Gastroesophageal sphincter (tissue), 4 donors: ENCODE measurements at regions not wholly inside any gene's neighbourhood (a gene's known extent, or its start where the extent isn't known, plus 50 kb on each side); places are given as distances from the start of the nearest gene placed in this dataset.

Experiments used
- ATAC-seq: fragments of 150-250 bp; one replicate; pipeline ENCODE4 v1.9.1; 2016; ENCODE audit warnings: mild to moderate bottlenecking, moderate library complexity
- H3K27ac ChIP-seq, 4 donors: fragments of 200-600 bp; sonication (generic) in 3 of 4; 1 replicate in 3 of 4; 2 replicates in 1 of 4; pipeline ENCODE4 v1.5.1; 2016 to 2019
- H3K27me3 ChIP-seq: fragments of 200-600 bp; sonication (generic); one replicate; pipeline ENCODE4 v1.5.1; 2019
- H3K36me3 ChIP-seq, 2 donors: fragments of 200-600 bp; sonication (generic); one replicate each; pipeline ENCODE4 v1.5.1; 2019; ENCODE audit warnings: control low read depth in 1 of 2
- H3K4me1 ChIP-seq, 3 donors: fragments of 200-600 bp; sonication (generic); 1 replicate in 2 of 3; 2 replicates in 1 of 3; pipeline ENCODE4 v1.5.1; 2016 to 2019; ENCODE audit warnings: control low read depth in 2 of 3
- H3K4me3 ChIP-seq, 2 donors: fragments of 200-600 bp; sonication (generic); one replicate each; pipeline ENCODE4 v1.5.1; 2019; ENCODE audit warnings: mild to moderate bottlenecking in 1 of 2, moderate library complexity in 1 of 2
- H3K9me3 ChIP-seq, 3 donors: fragments of 200-600 bp; sonication (generic); one replicate each; pipeline ENCODE4 v1.5.1; 2017 to 2019; ENCODE audit warnings: control low read depth in 2 of 3
- CTCF ChIP-seq, 4 experiments: fragments of 200-600 bp in 2 of 4; fragments of 450-650 bp in 2 of 4; sonication (generic) in 1 of 4; IDR thresholded peaks; one replicate each; pipeline ENCODE4 v1.5.1; 2017 to 2019; ENCODE audit warnings: antibody characterized with exemption in 4 of 4, mild to moderate bottlenecking in 2 of 4, moderate library complexity in 2 of 4
- EP300 ChIP-seq: sonication (generic); formaldehyde crosslinking; IDR thresholded peaks from one replicate; pipeline ENCODE4 v1.6.1; 2017; ENCODE audit warnings: antibody characterized with exemption, mild to moderate bottlenecking
- POLR2A ChIP-seq, 2 donors: fragments of 450-650 bp; IDR thresholded peaks; one replicate each; pipeline ENCODE4 v1.6.1; 2017; ENCODE audit warnings: antibody characterized with exemption in 2 of 2, mild to moderate bottlenecking in 2 of 2, moderate library complexity in 1 of 2
- POLR2AphosphoS5 ChIP-seq: sonication (generic); formaldehyde crosslinking; IDR thresholded peaks from one replicate; pipeline ENCODE4 v1.6.1; 2017; ENCODE audit warnings: antibody characterized with exemption
- WGBS, 2 donors: methylation state at CpG; one replicate each; pipeline ENCODE4 v1.1.5; 2018; ENCODE audit warnings: low coverage in 1 of 2; 5-methylcytosine and 5-hydroxymethylcytosine counted together

DNA sequence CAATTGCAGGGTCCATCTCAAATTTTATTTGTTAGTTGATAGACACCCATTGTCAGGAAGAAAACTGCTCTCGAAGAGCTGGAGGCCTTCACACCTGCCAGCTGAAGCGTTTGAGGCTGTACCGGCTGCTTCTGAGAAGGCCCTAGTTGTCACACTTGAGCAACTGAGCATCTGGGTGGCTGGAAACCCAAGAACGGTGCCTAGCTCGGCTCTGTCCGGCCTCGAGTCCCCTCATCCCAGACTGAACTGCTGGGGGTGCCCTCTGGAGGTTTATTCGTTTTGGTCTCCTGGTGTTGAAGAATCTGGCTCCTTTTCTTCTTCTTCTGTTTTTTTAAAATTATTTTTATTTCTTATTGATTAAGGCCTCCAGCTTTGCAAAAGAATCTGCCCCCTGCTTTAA is 59.3 kb upstream of the EXOC6 start:
- TF ChIP-seq POLR2AphosphoS5 (no peak), EP300 (no peak), CTCF (IDR thresholded peaks at IDR 0.05) (no peak), POLR2A (IDR thresholded peaks at IDR 0.05) (no peak)
- H3K27ac ChIP-seq, result no peak overlapping the region
- no peak for ATAC-seq
- H3K4me3 ChIP-seq, result no peak overlapping the region
- H3K9me3 ChIP-seq, result no peaks in the 10 kb centered on the region
- H3K27me3 ChIP-seq, result no peaks in the 10 kb centered on the region
- 92% methylated on average over 8 of the region's 8 CpGs; no CpG with 5 or more reads in 1 of the 2 donors for WGBS, 2 donors
- no peaks in the 10 kb centered on the region for H3K36me3 ChIP-seq
- no peaks in the 10 kb centered on the region for H3K4me1 ChIP-seq

- no peaks in the 10 kb centered on the region for H3K9me3 ChIP-seq
- 56 to 70% methylated on average over 3 to 4 of the region's 4 CpGs for WGBS, 2 donors
- TF ChIP-seq POLR2AphosphoS5 (no peak), CTCF (IDR thresholded peaks at IDR 0.05) (no peak)
- H3K27me3 ChIP-seq, result no peaks in the 10 kb centered on the region
- no peak for ATAC-seq
- no peaks in the 10 kb centered on the region for H3K4me1 ChIP-seq
- H3K36me3 ChIP-seq, result no peaks in the 10 kb centered on the region
- H3K4me3 ChIP-seq, result no peak overlapping the region
- no peak overlapping the region for H3K27ac ChIP-seq
Measured at GRCh38 chr10:92789786-92790185, 58.5 kb upstream of the EXOC6 start.

GRCh38 chr10:92790440-92790839 is 57.9 kb upstream of the EXOC6 start:
- WGBS, 2 donors, result 49 to 52% methylated on average over 2 of the region's 2 CpGs
- TF ChIP-seq POLR2A (IDR thresholded peaks at IDR 0.05) (no peak), POLR2AphosphoS5 (no peak), CTCF (IDR thresholded peaks at IDR 0.05) (no peak), EP300 (no peak)
- Histone ChIP-seq H3K27me3 (no peaks in the 10 kb centered on the region), H3K9me3 (no peaks in the 10 kb centered on the region), H3K27ac (no peak overlapping the region), H3K4me3 (no peak overlapping the region), H3K36me3 (no peaks in the 10 kb centered on the region), H3K4me1 (no peaks in the 10 kb centered on the region)
- ATAC-seq, result no peak

GRCh38 chr10:92792661-92793060 is 55.7 kb upstream of the EXOC6 start:
- Histone ChIP-seq H3K9me3 (no peaks in the 10 kb centered on the region), H3K36me3 (no peaks in the 10 kb centered on the region), H3K4me3 (no peak overlapping the region), H3K4me1 (no peaks in the 10 kb centered on the region), H3K27me3 (no peaks in the 10 kb centered on the region), H3K27ac (no peak overlapping the region)
- 67 to 75% methylated on average over 1 of the region's 1 CpG for WGBS, 2 donors
- TF ChIP-seq EP300 (no peak), POLR2A (IDR thresholded peaks at IDR 0.05) (no peak)
- ATAC-seq, result no peak
